WTC11 (cell line): ENCODE measurements at regions not wholly inside any gene's neighbourhood (a gene's known extent, or its start where the extent isn't known, plus 50 kb on each side); places are given as distances from the start of the nearest gene placed in this dataset.
"Not testable (repeated sequence)": the region's sequence is repeated elsewhere in the genome, so short reads cannot be mapped to it uniquely, and the experiment has no call there.

ENCODE experiments used
- ATAC-seq: fragments of 200-7000 bp; cut with Tn5 transposase; 2 replicates; pipeline ENCODE4 v1.10.0; 2021; ENCODE audit warnings: mild to moderate bottlenecking, moderate library complexity
- CTCF ChIA-PET: fragments of 300-600 bp; sonication (Branson Sonifier 250); formaldehyde crosslinking; loops from one replicate; lab custom pipeline; 2021; ENCODE audit warnings: antibody characterized with exemption; lab: Charles Lee
- POLR2A ChIA-PET: fragments of 350-600 bp; sonication (Branson Sonifier 250); formaldehyde crosslinking; loops from one replicate; lab custom pipeline; 2021; ENCODE audit warnings: antibody characterized with exemption; lab: Charles Lee
- DNase-seq: peaks from one replicate; pipeline ENCODE4 v3.0.0; 2021; ENCODE audit warnings: low spot score
- H3K27ac Mint-ChIP-seq: 2 replicates; pipeline ENCODE4 v1.8.0; 2021; ENCODE audit warnings: mixed read lengths
- H3K27me3 Mint-ChIP-seq: 2 replicates; pipeline ENCODE4 v1.8.0; 2021; ENCODE audit warnings: low read depth, mild to moderate bottlenecking, moderate library complexity, mixed read lengths
- H3K36me3 Mint-ChIP-seq: 2 replicates; pipeline ENCODE4 v1.8.0; 2021; ENCODE audit warnings: mixed read lengths
- H3K4me1 Mint-ChIP-seq: 2 replicates; pipeline ENCODE4 v1.8.0; 2022; ENCODE audit warnings: mixed read lengths
- H3K4me3 Mint-ChIP-seq: 2 replicates; pipeline ENCODE4 v1.8.0; 2021; ENCODE audit warnings: mild to moderate bottlenecking, moderate library complexity, mixed read lengths
- H3K9me3 Mint-ChIP-seq: 2 replicates; pipeline ENCODE4 v1.8.0; 2021; ENCODE audit warnings: mixed read lengths
- CTCF ChIP-seq: fragments of 200-600 bp; IDR thresholded peaks from 2 replicates; pipeline ENCODE4 v1.8.0; 2022; ENCODE audit warnings: antibody characterized with exemption

GRCh38 chr22:10526079-10526478 lies 5001.9 kb upstream of the OR11H1 start:
- not testable (repeated sequence) for H3K27ac Mint-ChIP-seq, H3K4me3 Mint-ChIP-seq

GRCh38 chr22:10531141-10531540 lies 4996.9 kb upstream of the OR11H1 start:
- not testable (repeated sequence) for ATAC-seq, H3K27ac Mint-ChIP-seq

More at GRCh38 chr22:10526079-10526478, 5001.9 kb upstream of the OR11H1 start:
- DNase-seq, H3K4me1 Mint-ChIP-seq, CTCF ChIA-PET, ATAC-seq, H3K36me3 Mint-ChIP-seq, H3K27me3 Mint-ChIP-seq, H3K9me3 Mint-ChIP-seq, POLR2A ChIA-PET: not testable (repeated sequence)

GRCh38 chr22:10572531-10572930 lies 4955.5 kb upstream of the OR11H1 start:
- H3K9me3 Mint-ChIP-seq, H3K27me3 Mint-ChIP-seq: not testable (repeated sequence)

More at GRCh38 chr22:10531141-10531540, 4996.9 kb upstream of the OR11H1 start:
- POLR2A ChIA-PET, H3K27me3 Mint-ChIP-seq, DNase-seq, H3K36me3 Mint-ChIP-seq, H3K9me3 Mint-ChIP-seq, H3K4me1 Mint-ChIP-seq, CTCF ChIA-PET, H3K4me3 Mint-ChIP-seq: not testable (repeated sequence)

GRCh38 chr22:10601071-10601470 lies 4926.9 kb upstream of the OR11H1 start:
- H3K9me3 Mint-ChIP-seq, H3K27ac Mint-ChIP-seq, POLR2A ChIA-PET, CTCF ChIA-PET, H3K27me3 Mint-ChIP-seq, H3K36me3 Mint-ChIP-seq, DNase-seq, H3K4me1 Mint-ChIP-seq, ATAC-seq, H3K4me3 Mint-ChIP-seq: not testable (repeated sequence)

More at GRCh38 chr22:10572531-10572930, 4955.5 kb upstream of the OR11H1 start:
- H3K4me3 Mint-ChIP-seq, H3K36me3 Mint-ChIP-seq, H3K4me1 Mint-ChIP-seq, H3K27ac Mint-ChIP-seq, ATAC-seq, DNase-seq, CTCF ChIA-PET, POLR2A ChIA-PET: not testable (repeated sequence)

- H3K36me3 Mint-ChIP-seq, H3K4me3 Mint-ChIP-seq, H3K27me3 Mint-ChIP-seq, DNase-seq, POLR2A ChIA-PET, H3K9me3 Mint-ChIP-seq, ATAC-seq, H3K27ac Mint-ChIP-seq, H3K4me1 Mint-ChIP-seq, CTCF ChIA-PET: not testable (repeated sequence)
Measured at GRCh38 chr22:10631961-10632360, 4896.0 kb upstream of the OR11H1 start.

GRCh38 chr22:10635341-10635740 lies 4892.7 kb upstream of the OR11H1 start:
- DNase-seq, H3K27me3 Mint-ChIP-seq, H3K27ac Mint-ChIP-seq, POLR2A ChIA-PET, H3K4me1 Mint-ChIP-seq, H3K4me3 Mint-ChIP-seq, CTCF ChIA-PET, ATAC-seq: not testable (repeated sequence)
- peaks cover 11% of the 10 kb centered on the region for H3K9me3 Mint-ChIP-seq
- peaks cover 10% of the 10 kb centered on the region for H3K36me3 Mint-ChIP-seq

GRCh38 chr22:10662818-10663217 lies 4865.2 kb upstream of the OR11H1 start:
- H3K4me1 Mint-ChIP-seq, POLR2A ChIA-PET, CTCF ChIA-PET, H3K27me3 Mint-ChIP-seq, DNase-seq, H3K4me3 Mint-ChIP-seq, ATAC-seq, H3K27ac Mint-ChIP-seq: not testable (repeated sequence)
- H3K9me3 Mint-ChIP-seq, result peaks cover 33% of the 10 kb centered on the region
- peaks cover 33% of the 10 kb centered on the region for H3K36me3 Mint-ChIP-seq

GRCh38 chr22:10673065-10673464 lies 4854.9 kb upstream of the OR11H1 start:
- Mint-ChIP-seq H3K9me3 (peaks cover 39% of the 10 kb centered on the region), H3K36me3 (peaks cover 40% of the 10 kb centered on the region)
- ATAC-seq, CTCF ChIA-PET, H3K27ac Mint-ChIP-seq, H3K4me1 Mint-ChIP-seq, POLR2A ChIA-PET, H3K4me3 Mint-ChIP-seq, H3K27me3 Mint-ChIP-seq, DNase-seq: not testable (repeated sequence)
- TF ChIP-seq CTCF, result peak; percentile 28; the same call in 1 of the 2 replicates

- H3K27me3 Mint-ChIP-seq, DNase-seq, H3K27ac Mint-ChIP-seq, ATAC-seq, H3K4me3 Mint-ChIP-seq, POLR2A ChIA-PET, H3K4me1 Mint-ChIP-seq, CTCF ChIA-PET: not testable (repeated sequence)
- Mint-ChIP-seq H3K9me3 (peaks cover 30% of the 10 kb centered on the region), H3K36me3 (peaks cover 30% of the 10 kb centered on the region)
Measured at GRCh38 chr22:10678720-10679119, 4849.3 kb upstream of the OR11H1 start.

GRCh38 chr22:10685436-10685835 lies 4842.6 kb upstream of the OR11H1 start:
- DNase-seq, H3K4me1 Mint-ChIP-seq, H3K27ac Mint-ChIP-seq, ATAC-seq, H3K4me3 Mint-ChIP-seq, CTCF ChIA-PET, H3K27me3 Mint-ChIP-seq, POLR2A ChIA-PET: not testable (repeated sequence)
- Mint-ChIP-seq H3K36me3 (peaks cover 37% of the 10 kb centered on the region), H3K9me3 (peaks cover 34% of the 10 kb centered on the region)

GRCh38 chr22:10687256-10687655 lies 4840.7 kb upstream of the OR11H1 start:
- H3K4me1 Mint-ChIP-seq, result not testable (repeated sequence)

GRCh38 chr22:10698836-10699235 lies 4829.2 kb upstream of the OR11H1 start:
- H3K27ac Mint-ChIP-seq, POLR2A ChIA-PET, DNase-seq, H3K4me3 Mint-ChIP-seq, CTCF ChIA-PET, H3K4me1 Mint-ChIP-seq, ATAC-seq: not testable (repeated sequence)
- H3K36me3 Mint-ChIP-seq, result peaks cover 39% of the 10 kb centered on the region
- peaks cover 12% of the 10 kb centered on the region for H3K27me3 Mint-ChIP-seq
- peaks cover 50% of the 10 kb centered on the region for H3K9me3 Mint-ChIP-seq

More at GRCh38 chr22:10687256-10687655, 4840.7 kb upstream of the OR11H1 start:
- DNase-seq, H3K4me3 Mint-ChIP-seq, CTCF ChIA-PET, POLR2A ChIA-PET, H3K27me3 Mint-ChIP-seq, ATAC-seq, H3K27ac Mint-ChIP-seq: not testable (repeated sequence)
- H3K9me3 Mint-ChIP-seq, result peaks cover 35% of the 10 kb centered on the region
- peaks cover 35% of the 10 kb centered on the region for H3K36me3 Mint-ChIP-seq
